Stimulated activated CD4-positive, alpha-beta T cell treated with anti-CD3 and anti-CD28 coated beads, Interleukin-4, amount 100 ng/mL, for 4 hours (primary cell): ENCODE measurements at regions not wholly inside any gene's neighbourhood (a gene's known extent, or its start where the extent isn't known, plus 50 kb on each side); places are given as distances from the start of the nearest gene placed in this dataset.

Experiments
- DNase-seq, 2 experiments: peaks; one replicate each; pipeline ENCODE4 v3.0.0-alpha.2; 2020

DNA sequence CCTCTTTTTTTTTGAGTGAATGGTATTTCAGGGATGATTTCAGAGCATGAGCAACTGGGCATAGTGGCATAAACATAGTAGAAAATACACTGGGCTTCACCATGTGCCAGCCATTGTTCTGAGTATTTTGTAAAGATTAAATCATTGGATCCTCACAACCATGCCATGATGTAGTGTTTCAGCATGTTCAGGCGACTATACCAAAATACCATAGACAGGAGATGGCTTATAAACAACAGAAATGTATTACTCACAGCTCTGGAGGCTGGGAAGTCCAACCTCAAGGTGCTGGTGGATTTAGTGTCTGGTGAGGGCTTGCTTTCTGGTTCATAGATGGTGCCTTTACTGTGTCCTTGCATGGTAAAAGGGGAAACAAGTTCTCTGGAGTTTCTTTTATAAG, 101.5 kb upstream of the KL start:
- DNase-seq = no peak

DNA sequence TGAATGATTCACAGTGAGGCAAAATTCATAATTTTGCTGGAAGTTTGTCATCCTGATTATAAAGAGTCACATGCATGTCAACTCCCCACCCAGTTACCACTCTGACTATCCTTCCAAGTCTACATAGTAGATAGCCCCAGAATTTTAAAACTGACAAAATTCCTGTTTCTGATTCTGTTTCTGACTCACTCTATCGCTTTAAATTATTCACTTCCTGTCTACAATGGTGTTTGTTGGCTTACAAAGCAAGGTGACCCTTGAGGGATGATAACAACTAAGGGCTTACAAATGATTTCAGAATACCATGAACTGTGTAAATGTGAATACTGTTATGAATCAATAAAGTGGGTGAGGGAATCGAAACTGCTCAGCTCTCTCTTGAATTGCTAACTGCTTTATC, 98.7 kb upstream of the KL start:
- no peak for DNase-seq

DNA sequence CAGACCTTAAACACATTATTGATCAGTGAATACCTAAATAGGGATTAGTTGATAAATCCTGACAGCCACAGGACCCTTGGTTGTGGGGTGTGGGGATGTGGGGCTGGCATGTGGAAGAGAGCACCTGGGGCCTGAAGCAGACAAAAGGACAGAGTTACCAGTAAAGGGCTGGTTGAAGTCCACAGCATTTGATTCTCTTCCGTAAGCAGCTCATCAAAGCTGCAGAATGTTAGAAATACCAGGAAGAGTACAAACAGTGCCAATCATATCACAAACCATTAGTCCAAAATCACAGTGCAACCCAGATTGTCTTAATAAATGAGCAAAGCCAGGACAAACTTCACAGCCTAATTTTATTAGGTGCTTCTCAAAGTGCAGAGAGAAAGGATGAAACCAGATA, 92.5 kb upstream of the KL start:
- DNase-seq = no peak

DNA sequence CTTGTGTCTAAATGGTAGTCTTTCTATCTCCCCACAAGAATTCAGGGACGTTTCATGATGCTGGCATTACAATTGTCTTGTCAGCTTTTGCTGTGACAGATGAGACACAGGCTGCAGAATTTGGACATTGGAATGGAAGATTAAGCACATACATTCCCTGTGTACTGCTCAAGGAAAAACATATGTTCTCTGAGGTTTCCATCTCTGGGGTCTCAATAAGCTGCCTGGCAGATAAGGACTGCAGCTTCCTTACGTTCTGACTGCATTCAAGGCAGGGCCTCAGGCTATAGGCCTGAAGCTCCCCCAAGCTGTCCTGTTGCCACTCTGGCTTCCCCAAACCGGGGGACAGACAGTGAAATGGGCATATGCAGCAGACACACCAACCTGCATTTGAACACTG, 91.3 kb upstream of the KL start:
- DNase-seq = no peak

DNA sequence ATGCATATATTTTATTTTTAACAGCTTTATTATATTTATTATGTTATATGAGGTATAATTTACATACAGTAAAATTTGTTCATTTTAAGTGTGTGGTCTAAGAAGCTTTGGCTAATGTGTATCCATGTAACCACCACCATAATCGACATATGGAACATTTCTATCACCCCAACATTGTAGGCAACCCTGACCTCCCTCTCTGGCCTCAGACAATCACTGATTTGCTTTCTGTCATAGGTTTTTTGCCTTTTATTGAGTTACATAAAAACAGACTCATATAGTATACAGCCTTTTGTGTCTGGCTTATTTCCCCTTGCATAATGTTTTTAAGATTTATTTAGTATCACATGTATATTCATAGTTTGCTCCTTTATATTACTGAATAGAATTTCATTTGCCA, 90.7 kb upstream of the KL start:
- DNase-seq = no peak

DNA sequence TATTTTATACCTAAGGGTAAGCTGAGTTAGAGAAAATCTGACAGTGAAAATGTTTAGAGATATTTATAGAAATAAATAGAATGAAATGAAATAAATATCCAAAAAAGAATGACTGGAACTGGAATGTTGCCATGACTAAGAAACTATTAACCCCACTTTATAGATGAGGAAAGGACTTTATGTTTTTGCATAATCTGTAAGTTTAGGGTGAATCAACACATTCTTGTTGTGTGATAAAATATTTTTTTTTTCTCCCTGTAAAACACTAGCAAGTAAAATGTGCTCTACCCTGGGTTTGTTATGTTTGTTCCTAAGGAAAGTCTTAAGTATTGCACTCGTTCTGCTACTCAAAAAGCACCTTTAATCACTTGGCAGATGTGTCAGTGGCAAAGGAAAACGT, 83.8 kb upstream of the KL start:
- no peak for DNase-seq

DNA sequence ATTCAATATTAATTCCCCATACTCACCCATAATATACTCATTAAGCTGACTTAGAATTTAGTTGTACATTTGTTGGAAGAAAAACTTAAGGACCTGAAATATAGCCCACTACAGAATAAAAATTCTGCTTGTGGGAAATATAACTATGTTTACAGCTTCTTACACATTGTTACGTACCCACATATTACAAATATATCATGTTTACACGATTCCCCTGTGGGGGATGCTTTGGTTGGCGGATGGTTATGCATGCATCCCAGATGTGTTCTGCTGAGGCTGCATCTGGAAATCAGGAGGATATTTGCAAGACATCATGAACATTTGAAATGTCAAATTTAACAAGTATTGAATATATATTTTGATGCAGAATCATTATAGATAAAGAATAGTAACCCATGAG, 79.5 kb upstream of the KL start:
- DNase-seq = no peak

DNA sequence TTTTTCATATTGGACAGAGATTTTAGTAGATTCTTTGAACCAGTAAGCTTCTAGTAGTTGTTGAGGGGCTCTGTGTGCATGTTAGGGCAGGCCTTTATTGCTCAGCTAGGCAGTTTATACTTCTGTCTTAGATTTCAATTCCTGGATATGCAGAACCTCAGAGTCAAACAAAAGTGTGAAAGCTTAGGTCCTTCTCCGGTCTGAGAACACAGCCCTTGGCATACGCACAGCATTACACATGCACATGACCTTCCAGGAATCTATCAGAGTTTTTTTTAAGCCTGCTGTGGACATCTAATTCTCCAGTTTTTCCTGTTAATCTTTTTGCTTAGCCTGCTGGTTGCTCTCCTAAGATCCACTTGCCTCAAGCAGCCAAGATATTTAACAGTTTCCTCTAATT, 77.9 kb upstream of the KL start:
- DNase-seq = no peak

DNA sequence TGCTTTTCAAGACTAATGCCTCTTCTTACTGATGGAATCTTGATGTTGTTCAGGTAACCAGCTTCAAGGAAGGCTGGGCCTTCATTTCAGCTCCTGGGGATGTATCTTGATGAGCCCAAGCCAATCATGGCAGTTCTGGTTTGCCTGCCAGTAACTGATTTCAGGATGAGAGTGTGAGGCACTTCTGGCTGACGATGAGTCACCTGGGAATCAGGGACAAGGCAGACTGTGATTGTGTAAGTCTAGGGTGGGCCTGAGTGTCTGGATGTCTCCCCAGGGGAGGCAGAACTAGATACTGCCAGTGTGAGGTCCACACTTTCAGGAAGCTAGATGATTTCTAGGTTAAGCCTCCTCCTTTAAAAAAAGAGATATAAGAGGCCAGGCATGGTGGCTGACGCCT, 77.3 kb upstream of the KL start:
- DNase-seq = no peak

DNA sequence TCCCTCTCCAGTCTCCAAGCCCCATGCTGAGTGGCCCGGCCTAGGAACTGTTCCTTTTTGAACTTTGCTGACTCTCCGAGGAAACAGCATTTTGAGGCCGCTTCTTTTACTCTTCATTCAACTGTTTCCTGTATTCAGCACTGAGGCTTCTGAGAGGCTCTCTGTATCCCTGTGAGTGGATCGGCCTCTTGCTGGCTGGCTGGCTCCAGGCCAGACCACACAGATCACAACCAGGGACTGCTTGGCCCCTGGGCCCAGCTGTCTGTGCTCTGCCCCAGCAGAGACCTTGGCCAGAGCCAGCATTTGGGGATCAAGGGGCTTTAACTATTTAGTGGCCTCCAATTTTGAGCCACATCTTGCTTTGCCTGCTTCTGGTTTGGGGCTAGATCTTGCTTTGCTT, 75.6 kb upstream of the KL start:
- no peak for DNase-seq

DNA sequence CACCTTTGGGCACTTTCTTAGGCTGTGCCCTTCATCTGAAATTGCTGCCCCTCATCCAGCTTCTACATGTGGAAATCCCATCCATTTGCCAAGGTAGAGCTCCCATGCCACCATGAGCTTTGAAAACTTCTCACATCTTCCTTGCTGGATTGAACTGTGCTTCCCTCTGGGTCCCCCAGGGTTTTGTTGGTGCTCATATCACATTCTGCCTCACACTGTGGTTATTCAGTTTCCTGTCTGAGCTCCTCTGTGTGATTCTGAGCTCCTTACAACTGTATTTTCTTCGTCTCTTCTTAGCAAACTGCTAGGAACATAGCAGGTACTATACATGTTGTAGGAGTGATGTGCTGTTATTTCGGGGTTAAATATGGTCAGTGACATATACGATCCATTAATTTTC, 74.9 kb upstream of the KL start:
- no peak for DNase-seq

DNA sequence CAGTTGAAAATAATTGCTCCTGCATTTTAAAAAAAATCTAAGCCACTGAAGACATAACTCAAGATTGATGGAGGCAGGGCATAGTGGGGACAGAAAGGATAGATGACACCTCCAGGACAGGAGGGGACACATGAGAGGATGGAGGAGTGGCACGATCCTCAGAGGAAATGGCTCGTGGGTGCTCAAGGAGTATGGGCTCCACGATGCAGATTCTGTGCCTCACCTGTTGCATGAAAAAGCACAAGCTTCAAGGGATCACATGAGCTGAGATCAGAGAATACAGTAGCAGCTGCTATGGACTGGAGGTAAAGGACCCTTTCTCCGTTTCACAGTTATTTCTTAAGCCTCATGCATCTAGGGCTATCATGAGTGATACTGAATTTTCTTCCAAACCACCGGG, 69.7 kb upstream of the KL start:
- DNase-seq = no peak

DNA sequence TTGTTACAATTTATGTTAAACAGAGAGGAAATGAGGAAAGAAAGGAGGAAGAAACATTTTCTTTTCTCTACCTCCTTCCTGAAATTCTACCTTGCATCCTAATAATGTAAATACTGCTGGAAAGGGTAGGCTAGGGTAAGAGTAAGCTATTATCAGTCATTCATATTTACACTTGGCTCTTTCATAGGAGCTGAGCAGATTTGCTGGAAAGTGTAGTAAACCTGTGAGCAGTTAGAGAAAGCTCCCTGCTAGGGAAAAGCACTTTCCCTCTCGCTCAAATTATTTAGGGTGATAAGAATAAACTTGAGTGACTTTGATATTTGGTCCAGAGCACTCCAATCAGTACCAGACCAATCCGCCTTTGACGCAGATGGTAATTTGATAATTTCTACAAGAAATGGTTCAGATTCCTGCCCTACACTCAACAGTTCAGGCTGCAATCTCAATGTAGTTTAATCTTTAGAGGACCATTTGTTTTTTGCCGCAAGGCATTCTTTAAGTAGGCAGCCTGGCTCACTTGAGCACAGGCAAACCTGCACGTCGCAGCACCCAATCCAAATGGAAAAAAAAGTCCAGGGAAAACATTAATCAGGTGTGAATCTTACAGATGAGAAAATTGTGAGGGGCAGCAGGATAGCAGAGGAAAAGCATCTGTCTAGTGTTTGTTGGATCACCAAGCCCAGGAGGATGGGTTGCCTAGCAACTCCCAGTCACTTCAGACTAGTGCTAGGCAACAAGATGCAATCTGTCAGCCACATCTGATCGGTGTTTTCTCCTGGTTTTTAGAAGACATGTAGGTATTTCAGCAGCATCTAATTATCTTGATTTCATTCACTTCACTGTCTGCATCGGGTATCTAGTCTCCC, 68.6 kb upstream of the KL start:
- DNase-seq = no peak

DNA sequence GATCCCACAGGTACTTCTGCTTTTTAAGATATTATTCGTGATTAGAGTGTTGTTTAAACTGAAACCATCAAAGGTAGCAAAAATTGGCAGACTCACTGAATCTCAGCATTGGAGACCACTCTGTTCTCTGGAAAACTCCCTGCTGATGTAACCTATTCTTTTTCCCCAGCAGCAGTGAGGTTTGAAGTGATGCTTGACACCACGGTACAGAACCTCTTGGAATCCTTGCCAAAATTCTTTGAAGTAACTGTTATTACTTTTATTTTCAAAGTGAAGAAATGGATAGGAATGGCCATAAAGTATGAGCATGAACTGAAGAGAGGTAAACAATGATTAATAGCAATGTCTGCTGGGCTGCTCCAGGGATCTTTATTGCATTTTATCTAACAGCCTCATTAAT, 66.4 kb upstream of the KL start:
- DNase-seq = no peak

DNA sequence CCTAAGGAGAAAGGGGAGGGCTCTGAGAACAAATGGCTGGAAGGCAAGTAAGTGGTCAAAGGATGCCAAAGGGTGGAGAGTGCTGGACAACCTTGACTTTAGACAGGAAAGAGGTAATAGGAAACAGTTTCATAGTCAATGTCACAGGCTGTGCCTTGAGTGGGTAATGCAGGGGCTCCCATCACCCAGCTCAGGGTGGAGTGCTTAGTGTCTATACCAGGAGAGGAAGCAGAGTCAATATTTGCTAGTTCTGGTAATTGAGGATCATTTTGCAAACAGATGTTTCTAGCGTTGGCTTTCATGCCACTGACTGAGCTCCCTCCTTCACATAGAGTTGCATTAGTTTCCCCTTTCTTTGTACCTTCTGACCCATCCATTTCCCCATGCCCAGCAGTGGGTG, 64.6 kb upstream of the KL start:
- no peak for DNase-seq

DNA sequence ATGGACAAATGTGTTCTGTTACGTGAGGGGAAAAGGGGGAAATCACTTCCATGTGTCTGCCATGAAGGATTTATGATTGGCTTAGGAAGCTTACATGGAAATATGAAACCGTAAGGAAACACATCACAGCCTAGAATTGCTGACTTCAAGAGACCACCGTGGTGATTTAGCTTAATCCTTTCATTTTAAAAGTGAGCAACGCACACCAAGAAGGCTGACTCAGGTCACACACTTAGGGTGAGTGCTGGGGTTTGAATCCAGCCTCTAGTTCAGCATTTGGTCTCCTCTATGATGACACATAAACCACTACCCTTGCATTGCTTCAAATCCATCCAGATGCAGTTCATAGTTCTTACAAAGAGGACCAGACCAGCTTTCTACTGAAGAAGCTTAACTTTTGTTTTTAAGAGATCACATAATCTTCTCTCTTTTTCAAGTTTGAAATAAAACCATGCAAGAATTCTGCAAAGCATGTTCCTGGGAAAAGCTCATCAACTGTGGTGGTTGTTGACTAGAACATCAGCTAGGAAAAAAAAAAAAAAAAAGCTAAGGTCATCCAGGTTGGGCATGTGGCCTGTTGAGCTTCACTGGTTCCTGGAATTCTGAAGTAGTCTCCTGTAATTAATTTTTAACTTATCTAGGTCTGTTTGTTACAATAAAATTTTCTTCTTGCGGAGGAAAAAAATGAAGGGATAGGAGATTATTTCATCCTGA, 60.2 kb upstream of the KL start:
- no peak for DNase-seq

DNA sequence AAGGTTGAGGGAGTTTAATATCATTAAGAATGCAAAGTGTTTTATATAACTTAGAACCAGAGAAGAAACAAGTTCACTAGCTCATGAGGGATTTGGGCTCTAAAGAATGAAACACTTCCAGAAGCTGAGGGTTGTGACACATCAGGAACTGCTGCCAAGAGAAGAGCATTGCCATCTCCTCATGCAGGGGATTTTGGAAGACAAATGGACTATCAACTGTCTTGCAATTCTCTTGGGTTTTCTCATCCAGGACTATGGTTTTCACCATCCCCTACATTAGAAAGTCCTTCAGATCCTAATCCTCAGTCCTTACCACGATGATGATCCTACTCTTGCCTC, 59.7 kb upstream of the KL start:
- DNase-seq = no peak

DNA sequence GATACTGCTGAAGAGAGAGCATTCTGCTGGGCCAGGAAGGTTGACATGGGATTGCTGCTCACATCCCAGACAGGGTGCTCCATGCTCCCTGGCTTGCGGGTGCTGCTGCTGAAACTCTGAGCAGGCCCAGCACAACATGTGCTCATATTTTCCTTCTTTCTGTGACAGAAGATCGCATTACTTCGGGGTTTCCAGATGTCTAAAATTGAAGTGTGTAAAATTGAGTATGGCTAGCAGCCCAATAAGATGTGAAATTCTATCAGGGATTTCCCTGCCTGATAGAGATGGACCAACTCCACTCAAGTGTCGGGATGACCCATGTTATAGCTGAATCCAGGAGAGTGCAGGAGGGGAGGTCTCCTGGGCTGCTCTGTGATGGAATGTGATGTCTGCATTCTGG, 55.6 kb upstream of the KL start:
- no peak for DNase-seq

DNA sequence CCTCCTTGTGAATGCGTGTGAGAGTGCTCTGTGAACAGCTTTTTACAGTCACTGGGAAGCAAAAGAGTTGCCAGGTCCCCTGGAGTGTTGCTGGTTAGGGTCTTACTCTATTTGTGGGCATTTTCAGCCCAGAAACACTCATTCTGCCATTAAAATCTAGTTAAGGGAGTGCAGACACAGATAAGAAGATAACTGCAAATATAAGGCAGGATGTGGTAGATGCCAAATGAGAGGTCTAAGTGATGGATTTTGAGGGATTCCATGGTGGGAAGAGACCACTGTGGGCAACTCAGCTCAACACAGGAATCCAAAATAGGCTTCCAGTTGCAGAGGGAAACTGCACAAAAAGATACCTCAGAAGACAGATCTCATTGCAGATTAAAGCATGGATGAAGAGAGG, 54.5 kb upstream of the KL start:
- no peak for DNase-seq

DNA sequence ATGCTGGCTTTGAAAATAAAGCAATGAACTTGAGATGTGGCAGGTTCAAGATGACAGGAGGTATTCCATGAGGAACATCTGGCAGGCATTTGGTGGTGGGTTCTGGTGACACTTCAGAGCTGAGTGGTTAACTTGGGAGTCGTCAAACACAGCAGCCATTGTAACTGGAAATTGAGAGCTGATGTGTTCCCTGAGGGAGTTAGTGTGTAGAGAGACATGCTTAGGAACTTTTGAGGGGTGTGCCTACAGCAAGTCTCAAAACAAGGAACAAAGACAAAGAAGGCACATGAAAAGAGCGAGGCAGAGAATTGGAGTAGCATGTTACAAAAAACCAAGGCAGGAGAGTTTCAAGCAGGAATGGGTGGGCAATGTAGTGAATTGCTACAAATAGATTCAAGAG, 53.9 kb upstream of the KL start:
- no peak for DNase-seq

DNA sequence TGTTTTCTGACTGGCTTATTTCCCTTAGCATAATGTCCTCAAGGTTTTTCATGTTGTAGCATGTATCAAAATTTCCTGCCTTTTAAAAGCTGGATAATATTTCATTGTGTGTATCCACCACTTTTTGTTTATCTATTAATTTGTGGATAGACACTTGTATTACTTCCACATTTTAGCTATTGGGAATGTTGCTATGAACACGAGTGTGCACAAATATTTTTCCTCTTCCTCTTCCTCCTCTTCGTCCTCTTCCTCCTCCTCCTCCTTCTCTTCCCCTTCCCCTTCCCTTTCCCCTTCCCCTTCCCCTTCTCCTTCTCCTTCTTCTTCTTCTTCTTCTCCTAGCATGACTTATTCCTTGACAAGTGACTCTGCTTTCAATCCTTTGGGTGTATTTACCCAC, 51.2 kb upstream of the KL start:
- DNase-seq = no peak
